Prostate gland (tissue), 2 donors: ENCODE measurements at regions not wholly inside any gene's neighbourhood (a gene's known extent, or its start where the extent isn't known, plus 50 kb on each side); places are given as distances from the start of the nearest gene placed in this dataset.

Source experiments
- DNase-seq: peaks from one replicate; pipeline ENCODE4 v3.0.0-alpha.2; 2019; ENCODE audit warnings: low spot score
- H3K27ac ChIP-seq, 2 donors: fragments of 200-600 bp; sonication (generic); 2 replicates each; pipeline ENCODE4 v1.5.1; 2017 to 2019
- H3K27me3 ChIP-seq: fragments of 200-600 bp; sonication (generic); replicated peaks from 2 replicates; pipeline ENCODE4 v1.5.1; 2019; ENCODE audit not compliant: insufficient read depth
- H3K36me3 ChIP-seq, 2 donors: fragments of 200-600 bp; sonication (generic); 1 replicate in 1 of 2; 2 replicates in 1 of 2; pipeline versions ENCODE4 v1.5.1 to v1.8.1; 2017 to 2019
- H3K4me1 ChIP-seq: fragments of 200-600 bp; sonication (generic); replicated peaks from 2 replicates; pipeline ENCODE4 v1.5.1; 2019
- H3K4me3 ChIP-seq, 2 donors: fragments of 200-600 bp; sonication (generic); 2 replicates each; pipeline ENCODE4 v1.5.1; 2017 to 2019
- H3K9me3 ChIP-seq: fragments of 200-600 bp; sonication (generic); 2 replicates; pipeline ENCODE4 v1.5.1; 2017
- POLR2A ChIP-seq: fragments of 450-650 bp; IDR thresholded peaks from one replicate; pipeline ENCODE4 v1.6.1; 2016; ENCODE audit warnings: antibody characterized with exemption, mild to moderate bottlenecking
- POLR2AphosphoS5 ChIP-seq: sonication (generic); formaldehyde crosslinking; IDR thresholded peaks from one replicate; pipeline ENCODE4 v1.6.1; 2017; ENCODE audit warnings: antibody characterized with exemption
- WGBS: methylation state at CpG from one replicate; pipeline ENCODE4 v1.1.5; 2018; 5-methylcytosine and 5-hydroxymethylcytosine counted together
- intact Hi-C: fragments of 100-400 bp; cut with DNase I; formaldehyde crosslinking; loops from one replicate; pipeline ENCODE4 v1.14.2; 2022
- TF ChIP-seq, protein P1 (sequence below), 4 experiments: fragments of 200-600 bp in 2 of 4; fragments of 450-650 bp in 2 of 4; sonication (generic) in 2 of 4; IDR thresholded peaks; 1 replicate in 3 of 4; 2 replicates in 1 of 4; pipeline ENCODE4 v1.5.1; 2016 to 2019; ENCODE audit warnings: antibody characterized with exemption in 4 of 4, mild to moderate bottlenecking in 2 of 4, moderate library complexity in 2 of 4

- no peaks in the 10 kb centered on the region for H3K27me3 ChIP-seq
- intact Hi-C loops = no loop called here
- WGBS = 65% methylated on average over 2 of the region's 2 CpGs
Observed at GRCh38 chr1:87714278-87714677, 385.6 kb downstream of the LMO4 start.

GRCh38 chr1:87715052-87715451, 386.4 kb downstream of the LMO4 start:
- Histone ChIP-seq H3K27me3 (no peaks in the 10 kb centered on the region), H3K36me3 (no peaks in the 10 kb centered on the region), H3K4me1 (no peaks in the 10 kb centered on the region), H3K4me3 (no peak overlapping the region), H3K9me3 (no peaks in the 10 kb centered on the region), H3K27ac (no peak overlapping the region)
- intact Hi-C loops = no loop called here
- peak; percentile 11 for DNase-seq
- WGBS = 14% methylated on average over 3 of the region's 3 CpGs
- TF ChIP-seq POLR2AphosphoS5 = peak; percentile 40
- TF ChIP-seq, protein P1, sequence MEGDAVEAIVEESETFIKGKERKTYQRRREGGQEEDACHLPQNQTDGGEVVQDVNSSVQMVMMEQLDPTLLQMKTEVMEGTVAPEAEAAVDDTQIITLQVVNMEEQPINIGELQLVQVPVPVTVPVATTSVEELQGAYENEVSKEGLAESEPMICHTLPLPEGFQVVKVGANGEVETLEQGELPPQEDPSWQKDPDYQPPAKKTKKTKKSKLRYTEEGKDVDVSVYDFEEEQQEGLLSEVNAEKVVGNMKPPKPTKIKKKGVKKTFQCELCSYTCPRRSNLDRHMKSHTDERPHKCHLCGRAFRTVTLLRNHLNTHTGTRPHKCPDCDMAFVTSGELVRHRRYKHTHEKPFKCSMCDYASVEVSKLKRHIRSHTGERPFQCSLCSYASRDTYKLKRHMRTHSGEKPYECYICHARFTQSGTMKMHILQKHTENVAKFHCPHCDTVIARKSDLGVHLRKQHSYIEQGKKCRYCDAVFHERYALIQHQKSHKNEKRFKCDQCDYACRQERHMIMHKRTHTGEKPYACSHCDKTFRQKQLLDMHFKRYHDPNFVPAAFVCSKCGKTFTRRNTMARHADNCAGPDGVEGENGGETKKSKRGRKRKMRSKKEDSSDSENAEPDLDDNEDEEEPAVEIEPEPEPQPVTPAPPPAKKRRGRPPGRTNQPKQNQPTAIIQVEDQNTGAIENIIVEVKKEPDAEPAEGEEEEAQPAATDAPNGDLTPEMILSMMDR (IDR thresholded peaks at IDR 0.05) = no peak

More at GRCh38 chr1:87714278-87714677, 385.6 kb downstream of the LMO4 start:
- no peaks in the 10 kb centered on the region for H3K9me3 ChIP-seq
- no peak for DNase-seq
- H3K36me3 ChIP-seq = no peaks in the 10 kb centered on the region
- H3K4me3 ChIP-seq = no peak overlapping the region
- H3K4me1 ChIP-seq = no peaks in the 10 kb centered on the region
- no peak overlapping the region for H3K27ac ChIP-seq
- TF ChIP-seq, protein P1 (IDR thresholded peaks at IDR 0.05) = no peak
- TF ChIP-seq POLR2A (no peak), POLR2AphosphoS5 (no peak)

DNA sequence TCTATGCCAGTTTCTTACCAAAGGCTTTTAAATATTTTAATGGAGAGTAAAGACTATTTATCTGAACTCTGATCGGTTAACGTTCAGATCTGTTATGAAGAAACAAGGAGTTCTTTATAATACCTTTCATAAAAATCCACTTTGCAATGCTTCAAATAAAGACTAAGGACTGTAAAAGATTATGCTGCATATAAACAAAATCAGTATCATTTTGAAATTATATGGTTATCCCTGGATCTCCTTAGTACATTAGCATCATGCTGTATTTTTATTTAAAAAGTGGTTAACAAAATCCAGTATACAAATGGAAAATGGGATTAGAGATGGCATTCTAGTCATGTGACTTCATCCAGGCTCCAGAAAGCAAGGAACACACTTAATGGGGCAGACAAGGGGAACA, 386.8 kb downstream of the LMO4 start:
- Histone ChIP-seq H3K4me1 (no peaks in the 10 kb centered on the region), H3K36me3 (no peaks in the 10 kb centered on the region)
- 5% methylated on average over 2 of the region's 2 CpGs for WGBS

DNA sequence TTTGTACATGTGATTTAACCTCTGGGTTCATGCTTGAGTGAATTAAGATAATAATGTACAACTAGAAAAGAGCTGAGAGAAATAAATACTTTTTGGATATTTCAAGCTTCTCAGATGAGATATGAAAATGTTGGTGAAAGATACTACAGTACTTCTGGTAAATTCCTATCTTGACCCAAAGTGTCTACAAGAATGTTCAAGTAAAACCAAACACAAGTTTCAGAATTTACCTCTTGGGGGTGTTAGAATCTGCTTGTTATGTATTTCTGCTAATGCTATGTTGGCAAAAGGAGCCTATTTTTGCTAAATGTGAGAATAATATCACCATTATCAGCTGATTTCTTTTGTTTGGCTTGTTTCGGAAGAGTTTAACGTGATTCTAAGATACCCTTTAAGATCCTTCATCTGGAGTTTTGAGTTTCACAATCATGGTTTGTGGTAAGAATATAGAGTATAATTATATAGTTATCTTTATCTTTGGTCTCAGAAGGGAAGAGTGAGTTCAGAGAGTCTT, 388.5 kb downstream of the LMO4 start:
- intact Hi-C loops = no loop called here

More for the DNA sequence above, 386.8 kb downstream of the LMO4 start:
- Histone ChIP-seq H3K27me3 (no peaks in the 10 kb centered on the region), H3K9me3 (no peaks in the 10 kb centered on the region), H3K27ac (no peak overlapping the region), H3K4me3 (no peak overlapping the region)
- TF ChIP-seq, protein P1 (IDR thresholded peaks at IDR 0.05) = no peak
- TF ChIP-seq POLR2AphosphoS5 (no peak), POLR2A (no peak)
- DNase-seq = no peak
- intact Hi-C loops = no loop called here

DNA sequence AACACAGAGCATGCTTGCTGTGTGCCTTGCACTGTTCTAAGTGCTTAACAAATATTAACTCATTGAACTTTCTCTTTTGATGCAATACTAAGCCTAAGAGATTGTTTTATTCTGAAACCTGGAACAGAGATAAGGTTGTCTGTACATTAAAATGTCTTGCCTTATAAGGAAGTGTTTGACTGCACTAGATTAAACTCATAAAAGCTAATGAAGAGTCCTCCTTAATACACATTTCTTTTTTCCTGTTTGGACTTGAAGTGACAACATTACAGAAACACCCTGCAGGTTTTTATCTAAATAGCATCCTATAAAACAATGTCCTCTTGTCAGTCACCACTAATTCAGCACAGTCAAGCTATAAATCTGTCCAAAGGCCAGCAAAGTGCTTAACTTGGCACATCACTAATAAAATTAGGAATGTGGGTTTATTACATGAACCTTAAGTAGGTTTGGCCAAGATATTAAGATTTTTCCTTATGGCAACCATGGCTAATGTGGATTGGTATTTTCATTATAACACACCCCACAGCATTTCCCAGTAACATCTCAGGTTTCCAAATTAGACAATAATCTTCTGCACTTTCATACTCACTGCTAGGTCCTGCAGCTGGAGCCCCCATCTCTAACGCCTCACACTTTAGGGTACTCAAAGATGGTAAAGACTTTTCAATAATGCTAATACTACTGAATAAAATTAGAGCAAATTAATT, 389.7 kb downstream of the LMO4 start:
- no peaks in the 10 kb centered on the region for H3K36me3 ChIP-seq
- DNase-seq = no peak
- H3K9me3 ChIP-seq = no peaks in the 10 kb centered on the region
- H3K27me3 ChIP-seq = no peaks in the 10 kb centered on the region
- no peak for TF ChIP-seq POLR2A
- TF ChIP-seq, protein P1 (IDR thresholded peaks at IDR 0.05) = no peak
- no peak for TF ChIP-seq POLR2AphosphoS5
- H3K27ac ChIP-seq = no peak overlapping the region
- intact Hi-C loops = no loop called here
- 34% methylated on average over 1 of the region's 1 CpG for WGBS
- no peaks in the 10 kb centered on the region for H3K4me1 ChIP-seq
- no peak overlapping the region for H3K4me3 ChIP-seq

More for the DNA sequence above, 388.5 kb downstream of the LMO4 start:
- H3K4me1 ChIP-seq = no peaks in the 10 kb centered on the region
- WGBS = 64% methylated on average over 2 of the region's 2 CpGs
- H3K36me3 ChIP-seq = no peaks in the 10 kb centered on the region
- H3K27me3 ChIP-seq = no peaks in the 10 kb centered on the region
- no peak overlapping the region for H3K4me3 ChIP-seq
- no peak overlapping the region for H3K27ac ChIP-seq
- TF ChIP-seq POLR2AphosphoS5 = no peak
- DNase-seq = no peak
- no peaks in the 10 kb centered on the region for H3K9me3 ChIP-seq
